Prostate gland (tissue), 2 donors: ENCODE measurements at regions not wholly inside any gene's neighbourhood (a gene's known extent, or its start where the extent isn't known, plus 50 kb on each side); places are given as distances from the start of the nearest gene placed in this dataset.

Experiments used
- DNase-seq: peaks from one replicate; pipeline ENCODE4 v3.0.0-alpha.2; 2019; ENCODE audit warnings: low spot score
- H3K27ac ChIP-seq, 2 donors: fragments of 200-600 bp; sonication (generic); 2 replicates each; pipeline ENCODE4 v1.5.1; 2017 to 2019
- H3K27me3 ChIP-seq: fragments of 200-600 bp; sonication (generic); replicated peaks from 2 replicates; pipeline ENCODE4 v1.5.1; 2019; ENCODE audit not compliant: insufficient read depth
- H3K36me3 ChIP-seq, 2 donors: fragments of 200-600 bp; sonication (generic); 1 replicate in 1 of 2; 2 replicates in 1 of 2; pipeline versions ENCODE4 v1.5.1 to v1.8.1; 2017 to 2019
- H3K4me1 ChIP-seq: fragments of 200-600 bp; sonication (generic); replicated peaks from 2 replicates; pipeline ENCODE4 v1.5.1; 2019
- H3K4me3 ChIP-seq, 2 donors: fragments of 200-600 bp; sonication (generic); 2 replicates each; pipeline ENCODE4 v1.5.1; 2017 to 2019
- H3K9me3 ChIP-seq: fragments of 200-600 bp; sonication (generic); 2 replicates; pipeline ENCODE4 v1.5.1; 2017
- CTCF ChIP-seq, 4 experiments: fragments of 200-600 bp in 2 of 4; fragments of 450-650 bp in 2 of 4; sonication (generic) in 2 of 4; IDR thresholded peaks; 1 replicate in 3 of 4; 2 replicates in 1 of 4; pipeline ENCODE4 v1.5.1; 2016 to 2019; ENCODE audit warnings: antibody characterized with exemption in 4 of 4, mild to moderate bottlenecking in 2 of 4, moderate library complexity in 2 of 4
- POLR2A ChIP-seq: fragments of 450-650 bp; IDR thresholded peaks from one replicate; pipeline ENCODE4 v1.6.1; 2016; ENCODE audit warnings: antibody characterized with exemption, mild to moderate bottlenecking
- POLR2AphosphoS5 ChIP-seq: sonication (generic); formaldehyde crosslinking; IDR thresholded peaks from one replicate; pipeline ENCODE4 v1.6.1; 2017; ENCODE audit warnings: antibody characterized with exemption
- WGBS: methylation state at CpG from one replicate; pipeline ENCODE4 v1.1.5; 2018; 5-methylcytosine and 5-hydroxymethylcytosine counted together
- intact Hi-C: fragments of 100-400 bp; cut with DNase I; formaldehyde crosslinking; loops from one replicate; pipeline ENCODE4 v1.14.2; 2022

- Histone ChIP-seq H3K9me3 (no peaks in the 10 kb centered on the region), H3K36me3 (no peaks in the 10 kb centered on the region), H3K27ac (no peak overlapping the region), H3K4me1 (no peaks in the 10 kb centered on the region), H3K27me3 (no peaks in the 10 kb centered on the region), H3K4me3 (no peak overlapping the region)
- no peak for TF ChIP-seq POLR2A
- no peak for TF ChIP-seq CTCF (IDR thresholded peaks at IDR 0.05)
- no peak for TF ChIP-seq POLR2AphosphoS5
- WGBS, result 60% methylated on average over 4 of the region's 4 CpGs
- intact Hi-C loops, result no loop called here
- DNase-seq, result no peak
Observed at GRCh38 chr18:57898506-57899124, 95.5 kb upstream of the ATP8B1 start.

GRCh38 chr18:57895182-57895581 lies 92.1 kb upstream of the ATP8B1 start:
- Histone ChIP-seq H3K36me3 (no peaks in the 10 kb centered on the region), H3K9me3 (no peaks in the 10 kb centered on the region), H3K4me3 (no peak overlapping the region), H3K27ac (no peak overlapping the region), H3K27me3 (no peaks in the 10 kb centered on the region), H3K4me1 (no peaks in the 10 kb centered on the region)
- intact Hi-C loops, result no loop called here
- no peak for DNase-seq
- TF ChIP-seq POLR2AphosphoS5 (no peak), POLR2A (no peak), CTCF (IDR thresholded peaks at IDR 0.05) (no peak)
- WGBS, result 89% methylated on average over 9 of the region's 9 CpGs

- intact Hi-C loops, result no loop called here
- TF ChIP-seq CTCF (IDR thresholded peaks at IDR 0.05) (no peak), POLR2AphosphoS5 (no peak), POLR2A (no peak)
- DNase-seq, result no peak
- Histone ChIP-seq H3K9me3 (no peaks in the 10 kb centered on the region), H3K36me3 (no peaks in the 10 kb centered on the region), H3K27ac (no peak overlapping the region), H3K27me3 (no peaks in the 10 kb centered on the region), H3K4me3 (no peak overlapping the region), H3K4me1 (no peaks in the 10 kb centered on the region)
- 77% methylated on average over 2 of the region's 2 CpGs for WGBS
Observed at GRCh38 chr18:57891707-57892391, 88.7 kb upstream of the ATP8B1 start.

- Histone ChIP-seq H3K27ac (no peak overlapping the region), H3K27me3 (no peaks in the 10 kb centered on the region), H3K9me3 (no peaks in the 10 kb centered on the region), H3K36me3 (no peaks in the 10 kb centered on the region), H3K4me3 (no peak overlapping the region), H3K4me1 (no peaks in the 10 kb centered on the region)
- no peak for DNase-seq
- intact Hi-C loops, result no loop called here
- WGBS, result 88% methylated on average over 3 of the region's 3 CpGs
- TF ChIP-seq POLR2A, result no peak
- no peak for TF ChIP-seq POLR2AphosphoS5
- no peak for TF ChIP-seq CTCF (IDR thresholded peaks at IDR 0.05)
Observed at GRCh38 chr18:57890266-57890665, 87.2 kb upstream of the ATP8B1 start.

GRCh38 chr18:57889841-57890240 lies 86.7 kb upstream of the ATP8B1 start:
- H3K27me3 ChIP-seq, result no peaks in the 10 kb centered on the region
- H3K27ac ChIP-seq, result no peak overlapping the region
- no peak overlapping the region for H3K4me3 ChIP-seq
- H3K9me3 ChIP-seq, result no peaks in the 10 kb centered on the region
- no peak for TF ChIP-seq POLR2A
- no peak for TF ChIP-seq POLR2AphosphoS5
- no peak for TF ChIP-seq CTCF (IDR thresholded peaks at IDR 0.05)
- no peaks in the 10 kb centered on the region for H3K4me1 ChIP-seq
- no peaks in the 10 kb centered on the region for H3K36me3 ChIP-seq
- DNase-seq, result no peak
- intact Hi-C loops, result no loop called here
- 69% methylated on average over 1 of the region's 1 CpG for WGBS
